ENCODE measurements at regions not wholly inside any gene's neighbourhood (a gene's known extent, or its start where the extent isn't known, plus 50 kb on each side); places are given as distances from the start of the nearest gene placed in this dataset.

- TF ChIP-seq ZNF3 (CRISPR knock-in tag; IDR thresholded peaks at IDR 0.05), result no peak
- TF ChIP-seq PCBP2 (IDR thresholded peaks at IDR 0.05; ENCODE audit: low read depth, low read length, poor library complexity, severe bottlenecking), result no peak
- TF ChIP-seq NCOA1 (IDR thresholded peaks at IDR 0.05; ENCODE audit: low read depth), result peak; percentile 75; the same call in 1 of the 2 replicates
- no peak for TF ChIP-seq CREBBP (IDR thresholded peaks at IDR 0.05; ENCODE audit: low read depth, low read length)
- TF ChIP-seq CC2D1A (IDR thresholded peaks at IDR 0.05), result peak; percentile 63; the same call in 1 of the 2 replicates
- TF ChIP-seq E2F6 (IDR thresholded peaks at IDR 0.05; ENCODE audit: borderline replicate concordance in 1 of 2, extremely low read depth in 1 of 2, insufficient read depth in 1 of 2, insufficient read length in 1 of 2, low read depth in 1 of 2, low read length in 1 of 2, poor library complexity in 1 of 2, severe bottlenecking in 1 of 2), result no peak
- no peak for TF ChIP-seq MAFG (tag; conservative IDR thresholded peaks at IDR 0.05)
- TF ChIP-seq ATF6 (CRISPR knock-in tag; IDR thresholded peaks at IDR 0.05), result no peak
- no peak for TF ChIP-seq ZNF699 (CRISPR knock-in tag; IDR thresholded peaks at IDR 0.05; ENCODE audit: insufficient replicate concordance)
- no peak for TF ChIP-seq ZNF232 (CRISPR knock-in tag; IDR thresholded peaks at IDR 0.05)
- no peak for TF ChIP-seq XRCC3 (IDR thresholded peaks at IDR 0.05)
- peak in 1 of 2 experiments; percentile 74; a peak in 2 of 4 replicates for TF ChIP-seq TBL1XR1 (IDR thresholded peaks at IDR 0.05; ENCODE audit: low read length in 2 of 2)
- no peak for TF ChIP-seq MCM2 (IDR thresholded peaks at IDR 0.05; ENCODE audit: low read depth)
- TF ChIP-seq CSDE1 (IDR thresholded peaks at IDR 0.05), result no peak
- TF ChIP-seq FOXP1 (CRISPR knock-in tag; IDR thresholded peaks at IDR 0.05), result no peak
- TF ChIP-seq ARID1B (IDR thresholded peaks at IDR 0.05), result peak; percentile 95
- peak; percentile 51; the same call in 1 of the 2 replicates for TF ChIP-seq ZBTB2 (IDR thresholded peaks at IDR 0.05)
- TF ChIP-seq CTCFL (IDR thresholded peaks at IDR 0.05; ENCODE audit: borderline replicate concordance, insufficient read depth, low read depth, low read length, poor library complexity, severe bottlenecking), result no peak
- no peak for TF ChIP-seq ZNF589 (CRISPR knock-in tag; IDR thresholded peaks at IDR 0.05; ENCODE audit: low read depth)
- TF ChIP-seq ZNF316 (IDR thresholded peaks at IDR 0.05), result no peak
- TF ChIP-seq XRCC4 (IDR thresholded peaks at IDR 0.05; ENCODE audit: extremely low read depth, insufficient read depth, insufficient read length), result no peak
- TF ChIP-seq ZNF280B (CRISPR knock-in tag; IDR thresholded peaks at IDR 0.05), result no peak
- no peak for TF ChIP-seq KHSRP (IDR thresholded peaks at IDR 0.05)
Observed at GRCh38 chr10:128599538-128599937, 473.3 kb upstream of the MKI67 start (continued).

Data from K562 (cell line).